GM12864 (cell line): ENCODE measurements at regions not wholly inside any gene's neighbourhood (a gene's known extent, or its start where the extent isn't known, plus 50 kb on each side); places are given as distances from the start of the nearest gene placed in this dataset.
"Not testable (repeated sequence)": the region's sequence is repeated elsewhere in the genome, so short reads cannot be mapped to it uniquely, and the experiment has no call there.

Source experiments
- DNase-seq: peaks from one replicate; pipeline ENCODE4 v3.0.0-alpha.2; 2011; ENCODE audit warnings: low read depth
- H3K4me3 ChIP-seq: 2 replicates; pipeline ENCODE4 v1.5.1; 2011; ENCODE audit warnings: mild to moderate bottlenecking, low read depth, low read length, control low read depth
- CTCF ChIP-seq: IDR thresholded peaks from 2 replicates; pipeline ENCODE4 v1.5.1; 2011; ENCODE audit warnings: low read depth, mild to moderate bottlenecking, moderate library complexity, low read length, control low read depth, inconsistent platforms; ENCODE audit errors: missing control alignments

- no peak for DNase-seq
- no peak overlapping the region for H3K4me3 ChIP-seq
- no peak for TF ChIP-seq CTCF
Measured at GRCh38 chr6:51318674-51319073, 500.0 kb downstream of the TFAP2B start.

GRCh38 chr6:51321477-51321876, 502.8 kb downstream of the TFAP2B start:
- not testable (repeated sequence) for DNase-seq, H3K4me3 ChIP-seq

- H3K4me3 ChIP-seq: no peak overlapping the region
- DNase-seq: no peak
- TF ChIP-seq CTCF: no peak
Measured at GRCh38 chr6:51322505-51322904, 503.8 kb downstream of the TFAP2B start.

- no peak for DNase-seq
- no peak for TF ChIP-seq CTCF
- H3K4me3 ChIP-seq: no peak overlapping the region
Measured at GRCh38 chr6:51323056-51323455, 504.4 kb downstream of the TFAP2B start.

GRCh38 chr6:51330971-51331370, 512.3 kb downstream of the TFAP2B start:
- no peak for TF ChIP-seq CTCF
- no peak overlapping the region for H3K4me3 ChIP-seq
- no peak for DNase-seq

- TF ChIP-seq CTCF: no peak
- no peak for DNase-seq
- no peak overlapping the region for H3K4me3 ChIP-seq
Measured at GRCh38 chr6:51335543-51335942, 516.9 kb downstream of the TFAP2B start.

GRCh38 chr6:51336185-51336584, 517.5 kb downstream of the TFAP2B start:
- TF ChIP-seq CTCF: no peak
- H3K4me3 ChIP-seq: no peak overlapping the region
- no peak for DNase-seq

GRCh38 chr6:51337277-51337676, 518.6 kb downstream of the TFAP2B start:
- no peak for DNase-seq
- no peak overlapping the region for H3K4me3 ChIP-seq
- no peak for TF ChIP-seq CTCF
